ENCODE measurements at regions not wholly inside any gene's neighbourhood (a gene's known extent, or its start where the extent isn't known, plus 50 kb on each side); places are given as distances from the start of the nearest gene placed in this dataset.
A peak's percentile ranks its signal among the peaks of the same experiment; 100 is the strongest.

- Histone ChIP-seq H3K27me3 (replicated peaks in 1 of 4; ENCODE audit: control extremely low read depth in 1 of 4, control insufficient read depth in 3 of 4, insufficient read depth in 4 of 4, low read length in 3 of 4) (peaks cover 0 to 3% (median 0%) of the 10 kb centered on the region in 4 experiments), H2AFZ (ENCODE audit: insufficient read depth, low read depth, low read length, poor library complexity, severe bottlenecking) (no peak overlapping the region), H4K20me1 (ENCODE audit: control insufficient read depth, insufficient read depth, low read length, poor library complexity, severe bottlenecking) (no peaks in the 10 kb centered on the region), H3K9me3 (ENCODE audit: control extremely low read depth in 1 of 3, control insufficient read depth in 2 of 3, insufficient read depth in 1 of 3, low read length in 2 of 3) (peaks cover 0 to 7% (median 0%) of the 10 kb centered on the region in 3 donors), H3K4me3 (ENCODE audit: control extremely low read depth in 1 of 5, extremely low read depth in 1 of 5, insufficient read depth in 1 of 5, low read depth in 2 of 5, low read length in 4 of 5) (no peak overlapping the region), H3K4me2 (replicated peaks; ENCODE audit: low read depth, low read length, poor library complexity, severe bottlenecking) (peak overlapping the region; percentile 67), H3K9ac (ENCODE audit: low read length) (no peak overlapping the region), H3K27ac (ENCODE audit: low read length in 2 of 2) (no peak overlapping the region), H3K36me3 (replicated peaks in 1 of 2; ENCODE audit: control extremely low read depth in 1 of 2, control insufficient read depth in 1 of 2, extremely low read depth in 1 of 2, insufficient read depth in 2 of 2, low read length in 1 of 2) (no peaks in the 10 kb centered on the region), H3K4me1 (ENCODE audit: control insufficient read depth in 2 of 2, insufficient read depth in 2 of 2, low read length in 2 of 2) (peaks cover 40 to 48% of the 10 kb centered on the region in 2 donors), H3K79me2 (ENCODE audit: control insufficient read depth, insufficient read depth, low read length) (no peaks in the 10 kb centered on the region)
- DNase-seq, result no peak
- no peak for ATAC-seq (ENCODE audit: low read depth)
- peaks cover 2% of the 10 kb centered on the region for H3K9me3 Mint-ChIP-seq (ENCODE audit: insufficient read depth)
- no peak overlapping the region for H3K27ac Mint-ChIP-seq
- intact Hi-C loops (cut with micrococcal nuclease), result no loop called here
- peaks cover 40% of the 10 kb centered on the region for H3K4me1 Mint-ChIP-seq
- H3K4me3 Mint-ChIP-seq, result peak overlapping the region; percentile 85
- POLR2A ChIA-PET, result interaction anchor here (1.4 to 1.9 kb wide), 2 partner anchors 15 to 17 kb away, joined by 4 to 11 read pairs; no protein-coding TSS in a partner anchor
- TF ChIP-seq CTCF (IDR thresholded peaks at IDR 0.05) (no peak), EZH2 (IDR thresholded peaks at IDR 0.05; ENCODE audit: borderline replicate concordance, insufficient read depth, low read depth, low read length, poor library complexity, severe bottlenecking) (no peak)
- 52% methylated on average over 9 of the region's 11 CpGs for WGBS (ENCODE audit: insufficient coverage)
- CTCF ChIA-PET, result interaction anchor here (1.6 to 4.9 kb wide), 7 partner anchors 15 to 92 kb away, joined by 4 to 32 read pairs (median 18); no protein-coding TSS in a partner anchor
- peaks cover 4% of the 10 kb centered on the region for H3K27me3 Mint-ChIP-seq
Observed at GRCh38 chr15:31457631-31458526, 131.2 kb downstream of the KLF13 start.

All from B cell (primary cell).